NCI-H1694 (cell line): ENCODE measurements at regions not wholly inside any gene's neighbourhood (a gene's known extent, or its start where the extent isn't known, plus 50 kb on each side); places are given as distances from the start of the nearest gene placed in this dataset.

Experiments used
- DNase-seq: peaks from one replicate; lab custom pipeline; 2025; lab: John Stamatoyannopoulos, UW

- DNase-seq: no peak
These were observed 558.9 kb upstream of the TENM3 start for GRCh38 chr4:181684310-181684709.

- no peak for DNase-seq
These were observed 557.7 kb upstream of the TENM3 start for GRCh38 chr4:181685461-181685860.

GRCh38 chr4:181685911-181686310 is 557.3 kb upstream of the TENM3 start:
- no peak for DNase-seq

GRCh38 chr4:181687116-181687515 is 556.1 kb upstream of the TENM3 start:
- no peak for DNase-seq

- DNase-seq: no peak
These were observed 554.8 kb upstream of the TENM3 start for GRCh38 chr4:181688432-181688831.

GRCh38 chr4:181688872-181689271 is 554.3 kb upstream of the TENM3 start:
- DNase-seq: no peak

- no peak for DNase-seq
These were observed 552.7 kb upstream of the TENM3 start for GRCh38 chr4:181690498-181690897.

- DNase-seq: no peak
These were observed 550.2 kb upstream of the TENM3 start for GRCh38 chr4:181692965-181693364.

- DNase-seq: no peak
These were observed 549.7 kb upstream of the TENM3 start for GRCh38 chr4:181693517-181693916.

- no peak for DNase-seq
These were observed 545.0 kb upstream of the TENM3 start for GRCh38 chr4:181698221-181698620.

GRCh38 chr4:181701214-181701613 is 542.0 kb upstream of the TENM3 start:
- DNase-seq: no peak

GRCh38 chr4:181701894-181702293 is 541.3 kb upstream of the TENM3 start:
- DNase-seq: no peak

- DNase-seq: no peak
These were observed 540.2 kb upstream of the TENM3 start for GRCh38 chr4:181702864-181703495.

GRCh38 chr4:181710143-181710542 is 533.1 kb upstream of the TENM3 start:
- DNase-seq: no peak

GRCh38 chr4:181711387-181711786 is 531.8 kb upstream of the TENM3 start:
- DNase-seq: no peak

GRCh38 chr4:181728305-181728966 is 514.8 kb upstream of the TENM3 start:
- DNase-seq: no peak

- DNase-seq: no peak
These were observed 511.3 kb upstream of the TENM3 start for GRCh38 chr4:181731900-181732299.

- DNase-seq: no peak
These were observed 505.5 kb upstream of the TENM3 start for GRCh38 chr4:181737744-181738143.

GRCh38 chr4:181739031-181739430 is 504.2 kb upstream of the TENM3 start:
- no peak for DNase-seq

- no peak for DNase-seq
These were observed 501.7 kb upstream of the TENM3 start for GRCh38 chr4:181741513-181741912.

GRCh38 chr4:181745933-181746625 is 497.1 kb upstream of the TENM3 start:
- no peak for DNase-seq

GRCh38 chr4:181748581-181748980 is 494.6 kb upstream of the TENM3 start:
- no peak for DNase-seq

GRCh38 chr4:181752516-181752915 is 490.7 kb upstream of the TENM3 start:
- no peak for DNase-seq
